B cell (primary cell): ENCODE measurements at regions not wholly inside any gene's neighbourhood (a gene's known extent, or its start where the extent isn't known, plus 50 kb on each side); places are given as distances from the start of the nearest gene placed in this dataset.

Experiments used
- EZH2 ChIP-seq: IDR thresholded peaks from 2 replicates; pipeline ENCODE4 v1.6.1; 2012; ENCODE audit warnings: borderline replicate concordance, low read depth, mild to moderate bottlenecking, moderate library complexity, low read length; ENCODE audit not compliant: insufficient read depth, poor library complexity, severe bottlenecking
- TF ChIP-seq, protein P1 (sequence below): fragments of 200-600 bp; IDR thresholded peaks from one replicate; pipeline ENCODE4 v1.8.0; 2022; ENCODE audit warnings: antibody characterized with exemption, mild to moderate bottlenecking

DNA sequence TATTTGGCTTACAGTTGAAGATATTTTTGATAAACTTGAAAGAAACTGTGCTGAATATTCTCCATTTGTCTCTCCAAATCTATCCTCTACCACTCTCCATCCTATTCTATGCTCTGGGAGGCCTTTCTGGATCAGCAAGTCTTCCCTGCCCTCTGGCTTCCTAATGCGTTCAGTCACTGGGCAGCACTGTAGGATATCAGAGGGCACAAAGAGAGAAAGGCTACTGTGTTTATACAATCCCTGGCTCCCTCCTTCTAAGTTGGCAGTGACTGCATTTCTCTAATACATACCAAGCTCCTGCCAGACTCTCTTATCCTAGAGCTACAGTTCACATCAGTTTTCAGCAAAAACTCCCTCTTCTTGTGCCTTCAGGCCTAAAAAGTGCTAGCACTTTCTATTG is 102.1 kb upstream of the FHIT start:
- TF ChIP-seq, protein P1, sequence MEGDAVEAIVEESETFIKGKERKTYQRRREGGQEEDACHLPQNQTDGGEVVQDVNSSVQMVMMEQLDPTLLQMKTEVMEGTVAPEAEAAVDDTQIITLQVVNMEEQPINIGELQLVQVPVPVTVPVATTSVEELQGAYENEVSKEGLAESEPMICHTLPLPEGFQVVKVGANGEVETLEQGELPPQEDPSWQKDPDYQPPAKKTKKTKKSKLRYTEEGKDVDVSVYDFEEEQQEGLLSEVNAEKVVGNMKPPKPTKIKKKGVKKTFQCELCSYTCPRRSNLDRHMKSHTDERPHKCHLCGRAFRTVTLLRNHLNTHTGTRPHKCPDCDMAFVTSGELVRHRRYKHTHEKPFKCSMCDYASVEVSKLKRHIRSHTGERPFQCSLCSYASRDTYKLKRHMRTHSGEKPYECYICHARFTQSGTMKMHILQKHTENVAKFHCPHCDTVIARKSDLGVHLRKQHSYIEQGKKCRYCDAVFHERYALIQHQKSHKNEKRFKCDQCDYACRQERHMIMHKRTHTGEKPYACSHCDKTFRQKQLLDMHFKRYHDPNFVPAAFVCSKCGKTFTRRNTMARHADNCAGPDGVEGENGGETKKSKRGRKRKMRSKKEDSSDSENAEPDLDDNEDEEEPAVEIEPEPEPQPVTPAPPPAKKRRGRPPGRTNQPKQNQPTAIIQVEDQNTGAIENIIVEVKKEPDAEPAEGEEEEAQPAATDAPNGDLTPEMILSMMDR = no peak
- no peak for TF ChIP-seq EZH2
